GM12878 (cell line): ENCODE measurements at regions not wholly inside any gene's neighbourhood (a gene's known extent, or its start where the extent isn't known, plus 50 kb on each side); places are given as distances from the start of the nearest gene placed in this dataset.

ENCODE experiments used
- ATAC-seq: fragments of 200-7000 bp; cut with Tn5 transposase; 3 replicates; pipeline ENCODE4 v1.9.1; 2020; ENCODE audit warnings: mild to moderate bottlenecking, moderate library complexity
- BruUV-seq: library from RNA; stranded (reverse); fragments of 400-500 nt; replicated peaks from 2 replicates; lab custom pipeline; 2021; lab: Mats Ljungman, UMichigan
- CTCF ChIA-PET: fragments of 300-600 bp; sonication (Branson Sonifier 250); formaldehyde crosslinking; extraction: SDS; loops from one replicate; lab custom pipeline; 2021; ENCODE audit warnings: inconsistent platforms; lab: Yijun Ruan, JAX
- POLR2A ChIA-PET: fragments of 350-600 bp; formaldehyde crosslinking; extraction: SDS; loops from one replicate; lab custom pipeline; 2021; ENCODE audit warnings: inconsistent platforms; lab: Charles Lee
- RAD21 ChIA-PET: fragments of 300-600 bp; sonication (Branson Sonifier 250); formaldehyde crosslinking; loops from one replicate; lab custom pipeline; 2023; ENCODE audit warnings: antibody characterized with exemption; ENCODE audit not compliant: unreplicated experiment; lab: Charles Lee
- SMC1A ChIA-PET: fragments of 300-600 bp; sonication (Branson Sonifier 250); formaldehyde crosslinking; loops from one replicate; lab custom pipeline; 2023; ENCODE audit not compliant: unreplicated experiment, uncharacterized antibody; lab: Charles Lee
- DNase-seq: peaks from one replicate; pipeline ENCODE4 v3.0.0-alpha.2; 2011; ENCODE audit warnings: low read depth, low spot score
- FAIRE-seq: peaks from 3 replicates; lab custom pipeline; 2011; peaks lifted over from hg19 to GRCh38; lab: Jason Lieb, UNC
- H2AFZ ChIP-seq: 2 replicates; pipeline ENCODE4 v1.6.0; 2011; ENCODE audit warnings: low read depth, low read length, control low read depth; ENCODE audit not compliant: control insufficient read depth
- H3K27ac ChIP-seq: 2 replicates; pipeline ENCODE4 v1.5.1; 2011; ENCODE audit warnings: control low read depth; ENCODE audit not compliant: control insufficient read depth, insufficient read depth
- H3K27me3 ChIP-seq, 2 experiments: replicated peaks in 1 of 2; 2 replicates each; pipeline versions ENCODE4 v1.6.0 to v1.6.1; 2011; ENCODE audit warnings: low read length in 1 of 2; ENCODE audit not compliant: control insufficient read depth in 2 of 2, insufficient read depth in 2 of 2
- H3K36me3 ChIP-seq, 2 experiments: 2 replicates each; pipeline ENCODE4 v1.5.1; 2011; ENCODE audit warnings: low read length in 1 of 2; ENCODE audit not compliant: control insufficient read depth in 2 of 2, insufficient read depth in 2 of 2
- H3K4me1 ChIP-seq: 2 replicates; pipeline ENCODE4 v1.6.1; 2011; ENCODE audit warnings: mild to moderate bottlenecking, low read length, moderate library complexity, mixed read lengths; ENCODE audit not compliant: control insufficient read depth, insufficient read depth
- H3K4me2 ChIP-seq: 2 replicates; pipeline ENCODE4 v1.6.0; 2011; ENCODE audit warnings: control low read depth; ENCODE audit not compliant: control insufficient read depth, insufficient read depth
- H3K4me3 ChIP-seq: fragments of 200-600 bp; sonication (generic); 2 replicates; pipeline ENCODE4 v1.5.1; 2016
- H3K79me2 ChIP-seq: 2 replicates; pipeline ENCODE4 v1.6.0; 2011; ENCODE audit warnings: low read length; ENCODE audit not compliant: control insufficient read depth, insufficient read depth
- H3K9ac ChIP-seq: 2 replicates; pipeline ENCODE4 v1.8.0; 2011; ENCODE audit warnings: low read length, control low read depth, mixed read lengths; ENCODE audit not compliant: control insufficient read depth, insufficient read depth
- H3K9me3 ChIP-seq: replicated peaks from 3 replicates; pipeline ENCODE4 v1.5.1; 2011; ENCODE audit warnings: mild to moderate bottlenecking, low read length; ENCODE audit not compliant: control insufficient read depth, insufficient read depth
- H4K20me1 ChIP-seq: 2 replicates; pipeline ENCODE4 v1.6.0; 2011; ENCODE audit not compliant: control insufficient read depth, insufficient read depth
- MYC ChIP-seq: IDR thresholded peaks from 2 replicates; pipeline ENCODE4 v1.6.1; 2011; ENCODE audit warnings: mild to moderate bottlenecking, low read length, moderate library complexity, inconsistent platforms; ENCODE audit not compliant: insufficient read depth, insufficient replicate concordance, insufficient read length, severe bottlenecking
- SPI1 ChIP-seq: IDR thresholded peaks from 2 replicates; pipeline ENCODE4 v1.6.1; 2011; ENCODE audit warnings: low read depth, mild to moderate bottlenecking, low read length, moderate library complexity, borderline replicate concordance; ENCODE audit not compliant: insufficient read depth
- YBX1 ChIP-seq: fragments of 450-650 bp; IDR thresholded peaks from 2 replicates; pipeline ENCODE4 v1.6.1; 2016; ENCODE audit warnings: antibody characterized with exemption
- WGBS: methylation state at CpG from one replicate; pipeline ENCODE4 v1.1.6; 2016; ENCODE audit warnings: low lambda C conversion rate; ENCODE audit not compliant: insufficient replicate concordance, insufficient coverage; ENCODE audit errors: missing lambda C conversion rate; 5-methylcytosine and 5-hydroxymethylcytosine counted together
- in situ Hi-C: fragments of 300-500 bp; cut with MboI; formaldehyde crosslinking; loops from 9 replicates; pipeline ENCODE4 v1.14.3; 2018; ENCODE audit warnings: mixed read lengths
- intact Hi-C: fragments of 100-400 bp; cut with micrococcal nuclease; formaldehyde crosslinking; loops from one replicate; pipeline ENCODE4 v1.14.2; 2022; ENCODE audit not compliant: unreplicated experiment
- TF ChIP-seq, protein P1 (sequence below): fragments of 450-650 bp; IDR thresholded peaks from 2 replicates; pipeline ENCODE4 v1.6.1; 2016; ENCODE audit warnings: mild to moderate bottlenecking, moderate library complexity, borderline replicate concordance
- TF ChIP-seq, protein P2 (sequence below), 3 experiments: IDR thresholded peaks in 2 of 3; conservative IDR thresholded peaks in 1 of 3; 2 replicates each; pipeline ENCODE4 v1.5.1; 2011; ENCODE audit warnings: low read depth in 3 of 3, low read length in 3 of 3, mild to moderate bottlenecking in 3 of 3, control low read depth in 2 of 3, moderate library complexity in 2 of 3, inconsistent platforms in 1 of 3, mixed read lengths in 1 of 3; ENCODE audit not compliant: control insufficient read depth in 2 of 3, insufficient read depth in 1 of 3; ENCODE audit errors: extremely low read depth in 1 of 3

DNA sequence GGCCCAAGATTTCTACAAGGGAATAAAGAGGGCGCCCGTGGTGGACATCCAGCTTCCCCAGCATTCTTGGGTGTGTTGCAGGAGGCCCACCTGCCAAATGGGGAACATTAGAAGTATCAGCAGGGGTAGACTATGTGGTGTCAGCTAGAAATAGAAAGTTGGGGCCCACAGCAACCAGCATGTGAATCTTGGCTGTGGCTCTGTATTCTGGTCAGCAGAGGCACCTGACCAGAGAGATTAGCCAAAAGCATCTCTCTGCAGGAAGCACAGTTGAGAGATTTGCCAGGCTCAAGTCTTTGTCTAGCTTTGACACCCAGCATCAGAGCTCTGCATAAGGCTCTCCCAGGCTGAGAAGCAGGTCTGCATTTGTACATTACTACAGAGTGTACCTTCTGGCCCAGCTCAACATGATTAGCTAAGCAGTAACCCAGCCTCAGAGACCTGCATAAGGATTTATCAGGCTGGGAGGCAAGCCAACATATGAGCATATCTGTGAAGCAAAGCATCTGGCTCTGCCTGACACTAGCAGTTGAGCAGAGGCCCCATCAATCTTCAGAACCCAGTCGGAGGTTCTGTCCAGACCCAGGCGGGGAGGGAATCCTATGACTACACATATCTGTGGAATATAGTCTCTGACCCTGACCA lies 79.9 kb downstream of the MS4A13 start (continued):
- TF ChIP-seq, protein P1, sequence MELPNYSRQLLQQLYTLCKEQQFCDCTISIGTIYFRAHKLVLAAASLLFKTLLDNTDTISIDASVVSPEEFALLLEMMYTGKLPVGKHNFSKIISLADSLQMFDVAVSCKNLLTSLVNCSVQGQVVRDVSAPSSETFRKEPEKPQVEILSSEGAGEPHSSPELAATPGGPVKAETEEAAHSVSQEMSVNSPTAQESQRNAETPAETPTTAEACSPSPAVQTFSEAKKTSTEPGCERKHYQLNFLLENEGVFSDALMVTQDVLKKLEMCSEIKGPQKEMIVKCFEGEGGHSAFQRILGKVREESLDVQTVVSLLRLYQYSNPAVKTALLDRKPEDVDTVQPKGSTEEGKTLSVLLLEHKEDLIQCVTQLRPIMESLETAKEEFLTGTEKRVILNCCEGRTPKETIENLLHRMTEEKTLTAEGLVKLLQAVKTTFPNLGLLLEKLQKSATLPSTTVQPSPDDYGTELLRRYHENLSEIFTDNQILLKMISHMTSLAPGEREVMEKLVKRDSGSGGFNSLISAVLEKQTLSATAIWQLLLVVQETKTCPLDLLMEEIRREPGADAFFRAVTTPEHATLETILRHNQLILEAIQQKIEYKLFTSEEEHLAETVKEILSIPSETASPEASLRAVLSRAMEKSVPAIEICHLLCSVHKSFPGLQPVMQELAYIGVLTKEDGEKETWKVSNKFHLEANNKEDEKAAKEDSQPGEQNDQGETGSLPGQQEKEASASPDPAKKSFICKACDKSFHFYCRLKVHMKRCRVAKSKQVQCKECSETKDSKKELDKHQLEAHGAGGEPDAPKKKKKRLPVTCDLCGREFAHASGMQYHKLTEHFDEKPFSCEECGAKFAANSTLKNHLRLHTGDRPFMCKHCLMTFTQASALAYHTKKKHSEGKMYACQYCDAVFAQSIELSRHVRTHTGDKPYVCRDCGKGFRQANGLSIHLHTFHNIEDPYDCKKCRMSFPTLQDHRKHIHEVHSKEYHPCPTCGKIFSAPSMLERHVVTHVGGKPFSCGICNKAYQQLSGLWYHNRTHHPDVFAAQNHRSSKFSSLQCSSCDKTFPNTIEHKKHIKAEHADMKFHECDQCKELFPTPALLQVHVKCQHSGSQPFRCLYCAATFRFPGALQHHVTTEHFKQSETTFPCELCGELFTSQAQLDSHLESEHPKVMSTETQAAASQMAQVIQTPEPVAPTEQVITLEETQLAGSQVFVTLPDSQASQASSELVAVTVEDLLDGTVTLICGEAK, result no peak
- TF ChIP-seq SPI1, result no peak
- no peak for TF ChIP-seq MYC

DNA sequence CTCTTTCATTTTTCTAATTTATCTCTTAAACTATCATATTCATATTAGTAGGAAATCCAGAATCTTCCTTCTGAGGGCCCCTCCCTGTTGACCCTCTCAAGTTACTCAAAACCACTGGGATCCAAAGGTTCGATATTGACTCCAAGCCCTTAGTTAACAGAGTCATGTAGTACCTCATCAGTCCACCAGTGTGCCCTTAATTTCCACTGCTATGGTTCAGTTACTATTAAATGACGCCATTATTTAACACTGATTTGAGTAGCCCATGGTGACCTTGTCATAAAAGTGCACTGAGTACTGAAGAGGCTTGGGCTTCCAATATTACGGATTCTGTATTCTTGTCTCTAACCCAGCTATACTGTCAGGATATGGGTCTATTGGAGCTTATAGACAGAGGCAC lies 91.9 kb upstream of the MS4A8 start:
- TF ChIP-seq YBX1, result no peak
- TF ChIP-seq, protein P2, sequence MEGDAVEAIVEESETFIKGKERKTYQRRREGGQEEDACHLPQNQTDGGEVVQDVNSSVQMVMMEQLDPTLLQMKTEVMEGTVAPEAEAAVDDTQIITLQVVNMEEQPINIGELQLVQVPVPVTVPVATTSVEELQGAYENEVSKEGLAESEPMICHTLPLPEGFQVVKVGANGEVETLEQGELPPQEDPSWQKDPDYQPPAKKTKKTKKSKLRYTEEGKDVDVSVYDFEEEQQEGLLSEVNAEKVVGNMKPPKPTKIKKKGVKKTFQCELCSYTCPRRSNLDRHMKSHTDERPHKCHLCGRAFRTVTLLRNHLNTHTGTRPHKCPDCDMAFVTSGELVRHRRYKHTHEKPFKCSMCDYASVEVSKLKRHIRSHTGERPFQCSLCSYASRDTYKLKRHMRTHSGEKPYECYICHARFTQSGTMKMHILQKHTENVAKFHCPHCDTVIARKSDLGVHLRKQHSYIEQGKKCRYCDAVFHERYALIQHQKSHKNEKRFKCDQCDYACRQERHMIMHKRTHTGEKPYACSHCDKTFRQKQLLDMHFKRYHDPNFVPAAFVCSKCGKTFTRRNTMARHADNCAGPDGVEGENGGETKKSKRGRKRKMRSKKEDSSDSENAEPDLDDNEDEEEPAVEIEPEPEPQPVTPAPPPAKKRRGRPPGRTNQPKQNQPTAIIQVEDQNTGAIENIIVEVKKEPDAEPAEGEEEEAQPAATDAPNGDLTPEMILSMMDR (IDR thresholded peaks at IDR 0.05 in 2 of 3, conservative IDR thresholded peaks at IDR 0.05 in 1 of 3; ENCODE audit: control insufficient read depth in 2 of 3, extremely low read depth in 1 of 3, insufficient read depth in 1 of 3, low read depth in 3 of 3, low read length in 3 of 3), result peak in 2 of 3 experiments; percentile 6 to 25; a peak in 1 of 6 replicates
- Histone ChIP-seq H3K36me3 (no peaks in the 10 kb centered on the region), H2AFZ (no peak overlapping the region), H3K4me1 (0 out of 2 replicates have a peak, but pooled peaks cover 5% of the 10 kb centered on the region), H3K4me3 (no peak overlapping the region), H4K20me1 (no peaks in the 10 kb centered on the region), H3K4me2 (no peak overlapping the region), H3K27ac (no peak overlapping the region), H3K27me3 (no peaks in the 10 kb centered on the region), H3K9me3 (no peaks in the 10 kb centered on the region), H3K79me2 (no peaks in the 10 kb centered on the region), H3K9ac (no peak overlapping the region)
- WGBS, result 56% methylated on average over 3 of the region's 3 CpGs
- ChIA-PET SMC1A (interaction anchor here (3.5 kb wide), 1 partner anchor 11 kb away, joined by 13 read pairs; no protein-coding TSS in a partner anchor), POLR2A (no interaction called here), RAD21 (no interaction called here), CTCF (interaction anchor here (0.8 kb wide), 1 partner anchor 263 kb away, joined by 4 read pairs; no protein-coding TSS in a partner anchor)
- in situ Hi-C loops (no loop called here), intact Hi-C loops (no loop called here)
- FAIRE-seq (no peak), ATAC-seq (no peak), DNase-seq (no peak)
- no TSS peak for BruUV-seq
